ENCODE measurements at regions not wholly inside any gene's neighbourhood (a gene's known extent, or its start where the extent isn't known, plus 50 kb on each side); places are given as distances from the start of the nearest gene placed in this dataset.

DNA sequence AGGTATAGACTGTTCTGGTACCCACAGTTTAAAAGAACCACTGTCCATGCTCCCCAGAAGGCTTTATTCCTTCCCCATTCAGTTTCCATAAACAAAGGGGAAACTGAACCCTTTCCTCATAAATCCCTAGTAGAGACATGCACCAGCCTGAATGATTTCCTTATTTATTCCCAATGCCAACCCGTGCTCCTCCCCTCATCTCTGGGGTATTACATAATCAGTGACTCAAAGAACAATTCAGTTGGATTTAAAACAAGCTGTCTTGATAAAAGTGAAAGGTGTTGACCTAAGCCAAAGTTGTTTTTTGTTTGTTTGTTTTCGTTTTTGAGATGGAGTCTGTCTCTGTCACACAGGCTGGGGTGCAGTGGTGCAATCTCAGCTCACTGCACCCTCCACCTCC, 418.5 kb upstream of the CNTNAP5 start:
- ChIA-PET CTCF (no interaction called here), POLR2A (no interaction called here)
- Histone ChIP-seq H4K20me1 (ENCODE audit: insufficient read depth) (no peaks in the 10 kb centered on the region), H3K9me3 (no peaks in the 10 kb centered on the region), H3K27ac (ENCODE audit: low read depth in 2 of 2, low read length in 1 of 2) (no peak overlapping the region), H2AFZ (ENCODE audit: low read depth) (no peak overlapping the region), H3K9me2 (no peaks in the 10 kb centered on the region), H3K4me3 (ENCODE audit: low read depth in 2 of 2, low read length in 1 of 2) (no peak overlapping the region), H3K36me3 (replicated peaks in 1 of 2; ENCODE audit: control insufficient read depth in 1 of 2, insufficient read depth in 2 of 2, low read length in 1 of 2) (no peaks in the 10 kb centered on the region), H3K79me2 (ENCODE audit: insufficient read depth) (no peaks in the 10 kb centered on the region), H3K9ac (no peak overlapping the region), H3K27me3 (ENCODE audit: insufficient read depth) (no peaks in the 10 kb centered on the region), H3F3A (replicated peaks; ENCODE audit: insufficient read depth) (no peaks in the 10 kb centered on the region), H3K4me2 (no peak overlapping the region), H3K4me1 (ENCODE audit: control insufficient read depth in 1 of 2, insufficient read depth in 2 of 2, low read depth in 1 of 2, low read length in 1 of 2) (no peaks in the 10 kb centered on the region)
- 8% methylated on average over 2 of the region's 2 CpGs for WGBS (ENCODE audit: low lambda C conversion rate)
- DNase-seq: no peak
- TF ChIP-seq MXI1 (IDR thresholded peaks at IDR 0.05; ENCODE audit: low read depth, low read length): no peak
- no peak for TF ChIP-seq ELF1 (IDR thresholded peaks at IDR 0.05)
- TF ChIP-seq RXRA (IDR thresholded peaks at IDR 0.05; ENCODE audit: borderline replicate concordance, low read depth): no peak
- TF ChIP-seq, protein P1, sequence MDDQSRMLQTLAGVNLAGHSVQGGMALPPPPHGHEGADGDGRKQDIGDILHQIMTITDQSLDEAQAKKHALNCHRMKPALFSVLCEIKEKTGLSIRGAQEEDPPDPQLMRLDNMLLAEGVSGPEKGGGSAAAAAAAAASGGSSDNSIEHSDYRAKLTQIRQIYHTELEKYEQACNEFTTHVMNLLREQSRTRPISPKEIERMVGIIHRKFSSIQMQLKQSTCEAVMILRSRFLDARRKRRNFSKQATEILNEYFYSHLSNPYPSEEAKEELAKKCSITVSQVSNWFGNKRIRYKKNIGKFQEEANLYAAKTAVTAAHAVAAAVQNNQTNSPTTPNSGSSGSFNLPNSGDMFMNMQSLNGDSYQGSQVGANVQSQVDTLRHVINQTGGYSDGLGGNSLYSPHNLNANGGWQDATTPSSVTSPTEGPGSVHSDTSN (IDR thresholded peaks at IDR 0.05): no peak
- no peak for TF ChIP-seq RFX5 (IDR thresholded peaks at IDR 0.05; ENCODE audit: low read length)
- TF ChIP-seq SIN3A (IDR thresholded peaks at IDR 0.05; ENCODE audit: borderline replicate concordance, low read depth, low read length): no peak
- TF ChIP-seq, protein P2, sequence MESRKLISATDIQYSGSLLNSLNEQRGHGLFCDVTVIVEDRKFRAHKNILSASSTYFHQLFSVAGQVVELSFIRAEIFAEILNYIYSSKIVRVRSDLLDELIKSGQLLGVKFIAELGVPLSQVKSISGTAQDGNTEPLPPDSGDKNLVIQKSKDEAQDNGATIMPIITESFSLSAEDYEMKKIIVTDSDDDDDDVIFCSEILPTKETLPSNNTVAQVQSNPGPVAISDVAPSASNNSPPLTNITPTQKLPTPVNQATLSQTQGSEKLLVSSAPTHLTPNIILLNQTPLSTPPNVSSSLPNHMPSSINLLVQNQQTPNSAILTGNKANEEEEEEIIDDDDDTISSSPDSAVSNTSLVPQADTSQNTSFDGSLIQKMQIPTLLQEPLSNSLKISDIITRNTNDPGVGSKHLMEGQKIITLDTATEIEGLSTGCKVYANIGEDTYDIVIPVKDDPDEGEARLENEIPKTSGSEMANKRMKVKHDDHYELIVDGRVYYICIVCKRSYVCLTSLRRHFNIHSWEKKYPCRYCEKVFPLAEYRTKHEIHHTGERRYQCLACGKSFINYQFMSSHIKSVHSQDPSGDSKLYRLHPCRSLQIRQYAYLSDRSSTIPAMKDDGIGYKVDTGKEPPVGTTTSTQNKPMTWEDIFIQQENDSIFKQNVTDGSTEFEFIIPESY (IDR thresholded peaks at IDR 0.05; ENCODE audit: borderline replicate concordance, low read depth): no peak
- TF ChIP-seq YY1 (IDR thresholded peaks at IDR 0.05; ENCODE audit: low read depth): no peak
- TF ChIP-seq NRF1 (IDR thresholded peaks at IDR 0.05; ENCODE audit: low read depth, low read length): no peak
- no peak for TF ChIP-seq FOSL2 (IDR thresholded peaks at IDR 0.05; ENCODE audit: borderline replicate concordance, low read depth)
- TF ChIP-seq USF1 (IDR thresholded peaks at IDR 0.05; ENCODE audit: borderline replicate concordance, low read depth): no peak

- Histone ChIP-seq H3K4me2 (no peak overlapping the region), H3K4me1 (ENCODE audit: control insufficient read depth in 1 of 2, insufficient read depth in 2 of 2, low read depth in 1 of 2, low read length in 1 of 2) (no peaks in the 10 kb centered on the region), H3K27me3 (ENCODE audit: insufficient read depth) (no peaks in the 10 kb centered on the region), H3K4me3 (ENCODE audit: low read depth in 2 of 2, low read length in 1 of 2) (no peak overlapping the region), H3K36me3 (replicated peaks in 1 of 2; ENCODE audit: control insufficient read depth in 1 of 2, insufficient read depth in 2 of 2, low read length in 1 of 2) (no peaks in the 10 kb centered on the region), H3K27ac (ENCODE audit: low read depth in 2 of 2, low read length in 1 of 2) (no peak overlapping the region), H3K9me3 (no peaks in the 10 kb centered on the region; the same call in 1 of the 2 replicates), H4K20me1 (ENCODE audit: insufficient read depth) (no peaks in the 10 kb centered on the region), H2AFZ (ENCODE audit: low read depth) (no peak overlapping the region), H3K79me2 (ENCODE audit: insufficient read depth) (no peaks in the 10 kb centered on the region), H3F3A (replicated peaks; ENCODE audit: insufficient read depth) (no peaks in the 10 kb centered on the region), H3K9me2 (no peaks in the 10 kb centered on the region), H3K9ac (no peak overlapping the region)
- CTCF ChIA-PET: no interaction called here
- POLR2A ChIA-PET: no interaction called here
- no peak for TF ChIP-seq USF2 (IDR thresholded peaks at IDR 0.05; ENCODE audit: borderline replicate concordance, low read depth, low read length)
- no peak for TF ChIP-seq RXRA (IDR thresholded peaks at IDR 0.05; ENCODE audit: borderline replicate concordance, low read depth)
- TF ChIP-seq, protein P1 (IDR thresholded peaks at IDR 0.05): no peak
- no peak for TF ChIP-seq EP300 (IDR thresholded peaks at IDR 0.05; ENCODE audit: borderline replicate concordance in 1 of 2, low read depth in 1 of 2, low read length in 1 of 2)
- TF ChIP-seq RAD21 (IDR thresholded peaks at IDR 0.05; ENCODE audit: low read length): no peak
- TF ChIP-seq GATA2 (CRISPR knock-in tag; IDR thresholded peaks at IDR 0.05): no peak
- TF ChIP-seq FOSL2 (IDR thresholded peaks at IDR 0.05; ENCODE audit: borderline replicate concordance, low read depth): no peak
- TF ChIP-seq EZH2phosphoT487 (IDR thresholded peaks at IDR 0.05; ENCODE audit: borderline replicate concordance, low read depth): no peak
- TF ChIP-seq FOXJ3 (CRISPR knock-in tag; IDR thresholded peaks at IDR 0.05): no peak
- no peak for DNase-seq
- WGBS (ENCODE audit: low lambda C conversion rate): 14% methylated on average over 1 of the region's 1 CpG
Observed at GRCh38 chr2:123609077-123609476, 416.0 kb upstream of the CNTNAP5 start.

Measured in SK-N-SH (cell line).